SU-DHL-6 (cell line): ENCODE measurements at regions not wholly inside any gene's neighbourhood (a gene's known extent, or its start where the extent isn't known, plus 50 kb on each side); places are given as distances from the start of the nearest gene placed in this dataset.

Experiments used
- EZH2phosphoT487 ChIP-seq: fragments of 200-600 bp; sonication (generic), shearing (Covaris generic); conservative IDR thresholded peaks from 2 replicates; pipeline ENCODE4 v1.6.1; 2018; ENCODE audit warnings: mild to moderate bottlenecking, antibody characterized with exemption, low read length, moderate library complexity, mixed read lengths
- TF ChIP-seq, protein P1 (sequence below): fragments of 200-600 bp; sonication (generic); IDR thresholded peaks from one replicate; pipeline ENCODE4 v1.5.1; 2017; ENCODE audit warnings: antibody characterized with exemption, mild to moderate bottlenecking, low read length, moderate library complexity; ENCODE audit not compliant: insufficient read depth, poor library complexity, severe bottlenecking

DNA sequence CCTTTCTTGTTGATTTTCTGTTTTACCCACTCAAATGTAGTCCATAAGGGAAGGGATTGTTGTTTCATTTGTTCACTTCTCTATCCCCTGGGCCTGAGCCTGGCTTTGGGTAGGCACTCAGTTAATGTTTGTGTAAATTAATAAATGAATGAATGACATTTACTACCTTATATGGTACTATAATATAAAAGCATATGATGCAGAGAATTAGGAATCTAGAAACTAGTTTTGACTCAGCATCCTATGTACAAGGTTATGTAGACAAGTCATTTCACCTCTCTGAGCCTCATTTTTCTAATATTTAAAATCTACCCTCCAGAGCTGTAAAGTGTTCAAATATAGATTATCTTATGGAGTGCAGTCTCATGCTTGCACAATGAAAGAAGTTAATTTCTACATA lies 68.9 kb upstream of the S1PR1 start:
- TF ChIP-seq, protein P1, sequence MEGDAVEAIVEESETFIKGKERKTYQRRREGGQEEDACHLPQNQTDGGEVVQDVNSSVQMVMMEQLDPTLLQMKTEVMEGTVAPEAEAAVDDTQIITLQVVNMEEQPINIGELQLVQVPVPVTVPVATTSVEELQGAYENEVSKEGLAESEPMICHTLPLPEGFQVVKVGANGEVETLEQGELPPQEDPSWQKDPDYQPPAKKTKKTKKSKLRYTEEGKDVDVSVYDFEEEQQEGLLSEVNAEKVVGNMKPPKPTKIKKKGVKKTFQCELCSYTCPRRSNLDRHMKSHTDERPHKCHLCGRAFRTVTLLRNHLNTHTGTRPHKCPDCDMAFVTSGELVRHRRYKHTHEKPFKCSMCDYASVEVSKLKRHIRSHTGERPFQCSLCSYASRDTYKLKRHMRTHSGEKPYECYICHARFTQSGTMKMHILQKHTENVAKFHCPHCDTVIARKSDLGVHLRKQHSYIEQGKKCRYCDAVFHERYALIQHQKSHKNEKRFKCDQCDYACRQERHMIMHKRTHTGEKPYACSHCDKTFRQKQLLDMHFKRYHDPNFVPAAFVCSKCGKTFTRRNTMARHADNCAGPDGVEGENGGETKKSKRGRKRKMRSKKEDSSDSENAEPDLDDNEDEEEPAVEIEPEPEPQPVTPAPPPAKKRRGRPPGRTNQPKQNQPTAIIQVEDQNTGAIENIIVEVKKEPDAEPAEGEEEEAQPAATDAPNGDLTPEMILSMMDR = no peak
- no peak for TF ChIP-seq EZH2phosphoT487
